Endothelial cell (in vitro differentiated cells): ENCODE measurements at regions not wholly inside any gene's neighbourhood (a gene's known extent, or its start where the extent isn't known, plus 50 kb on each side); places are given as distances from the start of the nearest gene placed in this dataset.

Experiments used
- DNase-seq: peaks from one replicate; pipeline ENCODE4 v3.0.0; 2021; ENCODE audit warnings: low spot score
- H3K27ac Mint-ChIP-seq: one replicate; pipeline ENCODE4 v1.8.0; 2021; ENCODE audit warnings: mixed read lengths, inconsistent platforms; ENCODE audit not compliant: unreplicated experiment
- H3K27me3 Mint-ChIP-seq: one replicate; pipeline ENCODE4 v1.8.0; 2021; ENCODE audit warnings: mild to moderate bottlenecking, moderate library complexity, mixed read lengths, inconsistent platforms; ENCODE audit not compliant: unreplicated experiment
- H3K36me3 Mint-ChIP-seq: one replicate; pipeline ENCODE4 v1.8.0; 2021; ENCODE audit warnings: mild to moderate bottlenecking, low read depth, mixed read lengths, inconsistent platforms; ENCODE audit not compliant: unreplicated experiment
- H3K4me1 Mint-ChIP-seq: one replicate; pipeline ENCODE4 v1.8.0; 2021; ENCODE audit warnings: mild to moderate bottlenecking, mixed read lengths, inconsistent platforms; ENCODE audit not compliant: unreplicated experiment
- H3K4me3 Mint-ChIP-seq: one replicate; pipeline ENCODE4 v1.8.0; 2021; ENCODE audit warnings: mild to moderate bottlenecking, mixed read lengths, inconsistent platforms; ENCODE audit not compliant: unreplicated experiment
- H3K9me3 Mint-ChIP-seq: one replicate; pipeline ENCODE4 v1.8.0; 2021; ENCODE audit warnings: mixed read lengths, inconsistent platforms; ENCODE audit not compliant: unreplicated experiment
- TF ChIP-seq, protein P1 (sequence below): fragments of 200-600 bp; sonication (generic); IDR thresholded peaks from one replicate; pipeline ENCODE4 v1.5.0; 2021; ENCODE audit warnings: antibody characterized with exemption; ENCODE audit not compliant: unreplicated experiment

- H3K4me1 Mint-ChIP-seq: peaks cover 2% of the 10 kb centered on the region
- no peak overlapping the region for H3K27ac Mint-ChIP-seq
- no peak overlapping the region for H3K4me3 Mint-ChIP-seq
Observed at GRCh38 chr22:22167791-22168189, 76.8 kb upstream of the VPREB1 start.

GRCh38 chr22:22166941-22167713 lies 77.5 kb upstream of the VPREB1 start:
- Mint-ChIP-seq H3K9me3 (no peaks in the 10 kb centered on the region), H3K4me3 (no peak overlapping the region), H3K27me3 (peaks cover 16% of the 10 kb centered on the region), H3K4me1 (peaks cover 2% of the 10 kb centered on the region), H3K27ac (no peak overlapping the region), H3K36me3 (no peaks in the 10 kb centered on the region)
- TF ChIP-seq, protein P1, sequence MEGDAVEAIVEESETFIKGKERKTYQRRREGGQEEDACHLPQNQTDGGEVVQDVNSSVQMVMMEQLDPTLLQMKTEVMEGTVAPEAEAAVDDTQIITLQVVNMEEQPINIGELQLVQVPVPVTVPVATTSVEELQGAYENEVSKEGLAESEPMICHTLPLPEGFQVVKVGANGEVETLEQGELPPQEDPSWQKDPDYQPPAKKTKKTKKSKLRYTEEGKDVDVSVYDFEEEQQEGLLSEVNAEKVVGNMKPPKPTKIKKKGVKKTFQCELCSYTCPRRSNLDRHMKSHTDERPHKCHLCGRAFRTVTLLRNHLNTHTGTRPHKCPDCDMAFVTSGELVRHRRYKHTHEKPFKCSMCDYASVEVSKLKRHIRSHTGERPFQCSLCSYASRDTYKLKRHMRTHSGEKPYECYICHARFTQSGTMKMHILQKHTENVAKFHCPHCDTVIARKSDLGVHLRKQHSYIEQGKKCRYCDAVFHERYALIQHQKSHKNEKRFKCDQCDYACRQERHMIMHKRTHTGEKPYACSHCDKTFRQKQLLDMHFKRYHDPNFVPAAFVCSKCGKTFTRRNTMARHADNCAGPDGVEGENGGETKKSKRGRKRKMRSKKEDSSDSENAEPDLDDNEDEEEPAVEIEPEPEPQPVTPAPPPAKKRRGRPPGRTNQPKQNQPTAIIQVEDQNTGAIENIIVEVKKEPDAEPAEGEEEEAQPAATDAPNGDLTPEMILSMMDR: no peak
- DNase-seq: no peak

More at GRCh38 chr22:22167791-22168189, 76.8 kb upstream of the VPREB1 start:
- Mint-ChIP-seq H3K9me3 (no peaks in the 10 kb centered on the region), H3K27me3 (peaks cover 14% of the 10 kb centered on the region), H3K36me3 (no peaks in the 10 kb centered on the region)
- DNase-seq: no peak
- TF ChIP-seq, protein P1: no peak

- H3K4me1 Mint-ChIP-seq: peaks cover 2% of the 10 kb centered on the region
- no peak for DNase-seq
- peaks cover 16% of the 10 kb centered on the region for H3K27me3 Mint-ChIP-seq
- no peak overlapping the region for H3K4me3 Mint-ChIP-seq
- no peaks in the 10 kb centered on the region for H3K36me3 Mint-ChIP-seq
- TF ChIP-seq, protein P1: no peak
- H3K9me3 Mint-ChIP-seq: no peaks in the 10 kb centered on the region
- no peak overlapping the region for H3K27ac Mint-ChIP-seq
Observed at GRCh38 chr22:22165936-22166710, 78.5 kb upstream of the VPREB1 start.

DNA sequence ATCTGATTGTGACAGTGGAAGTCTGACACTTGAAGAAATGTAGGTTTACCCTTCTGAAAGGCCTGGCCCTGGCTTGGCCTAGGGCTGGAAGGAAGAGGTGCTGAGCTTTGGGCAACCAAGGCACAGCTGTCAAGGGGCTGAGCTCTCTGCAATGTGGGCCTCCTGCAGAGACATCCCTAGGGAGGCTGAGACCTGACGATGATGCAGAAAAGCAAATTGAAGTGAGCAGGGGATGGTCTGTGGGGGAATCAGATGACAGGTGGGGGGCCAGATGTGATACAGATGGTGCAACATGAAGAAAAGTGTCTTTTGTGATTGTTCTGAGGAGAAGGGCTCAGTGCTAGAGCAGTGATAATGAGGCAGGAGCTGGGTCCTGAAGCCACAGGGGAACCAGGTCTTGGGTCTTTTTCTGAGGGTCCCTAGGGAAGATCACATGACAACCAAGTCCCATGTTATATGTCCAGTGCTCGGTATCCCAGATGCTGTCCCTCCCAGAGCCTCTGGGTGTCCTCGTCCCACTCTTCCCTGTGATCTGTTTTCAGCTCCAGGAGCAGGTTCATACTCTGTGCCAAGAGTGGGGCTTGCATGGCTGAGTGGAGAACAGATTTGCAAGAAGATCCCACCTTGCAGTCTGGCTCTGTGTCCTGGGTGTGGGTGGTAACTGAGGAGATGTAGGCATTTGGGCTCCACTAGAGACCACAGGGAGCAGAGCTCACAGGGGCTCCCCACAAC lies 79.9 kb upstream of the VPREB1 start:
- H3K27ac Mint-ChIP-seq: no peak overlapping the region
- H3K36me3 Mint-ChIP-seq: no peaks in the 10 kb centered on the region

More for the DNA sequence above, 79.9 kb upstream of the VPREB1 start:
- TF ChIP-seq, protein P1: no peak
- Mint-ChIP-seq H3K9me3 (no peaks in the 10 kb centered on the region), H3K27me3 (peaks cover 15% of the 10 kb centered on the region), H3K4me3 (no peak overlapping the region), H3K4me1 (peaks cover 2% of the 10 kb centered on the region)
- DNase-seq: no peak
